Effector CD8-positive, alpha-beta T cell (primary cell): ENCODE measurements at regions not wholly inside any gene's neighbourhood (a gene's known extent, or its start where the extent isn't known, plus 50 kb on each side); places are given as distances from the start of the nearest gene placed in this dataset.

Source experiments
- DNase-seq: peaks from one replicate; lab custom pipeline; 2025; lab: John Stamatoyannopoulos, UW

DNA sequence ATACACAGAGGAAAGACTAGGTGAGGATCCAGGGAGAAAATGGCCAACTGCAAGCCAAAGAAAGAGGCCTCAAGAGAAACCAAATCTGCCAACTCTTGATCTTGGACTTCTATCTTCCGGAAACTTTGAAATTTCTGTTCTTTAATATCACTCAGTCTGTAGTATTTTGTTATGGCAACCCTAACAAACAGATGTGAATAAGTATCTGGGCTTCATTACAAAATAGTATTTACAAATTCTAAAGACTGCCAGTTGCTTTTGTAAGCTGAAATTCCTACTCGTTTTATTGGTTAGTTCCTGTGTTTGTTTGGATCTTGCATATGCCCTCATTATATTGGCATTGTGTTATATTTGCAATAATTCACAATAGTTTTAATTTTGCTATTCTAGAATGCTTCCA, 143.2 kb upstream of the USP15 start:
- no peak for DNase-seq

DNA sequence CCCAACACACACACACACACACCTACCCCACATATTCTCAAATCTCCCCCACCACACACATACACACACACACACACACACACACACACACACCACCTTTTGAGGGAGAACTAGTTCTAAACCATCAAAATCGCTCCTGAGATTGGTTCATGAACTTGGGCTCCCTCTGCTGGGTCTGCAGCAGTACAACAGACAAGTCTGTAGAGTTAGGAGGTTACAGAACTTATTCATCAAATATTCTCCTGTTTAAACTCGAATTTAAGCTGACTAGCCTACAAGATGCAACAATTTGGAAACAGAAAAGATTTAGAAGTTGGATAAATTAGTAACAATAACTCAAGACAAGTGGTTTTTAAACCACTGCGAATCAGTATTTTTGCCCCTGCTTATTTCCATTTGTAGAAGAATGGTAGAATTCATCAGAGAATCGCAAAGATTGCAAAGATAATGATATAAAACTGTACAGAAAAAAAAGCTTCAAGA, 136.4 kb upstream of the USP15 start:
- DNase-seq, result no peak

DNA sequence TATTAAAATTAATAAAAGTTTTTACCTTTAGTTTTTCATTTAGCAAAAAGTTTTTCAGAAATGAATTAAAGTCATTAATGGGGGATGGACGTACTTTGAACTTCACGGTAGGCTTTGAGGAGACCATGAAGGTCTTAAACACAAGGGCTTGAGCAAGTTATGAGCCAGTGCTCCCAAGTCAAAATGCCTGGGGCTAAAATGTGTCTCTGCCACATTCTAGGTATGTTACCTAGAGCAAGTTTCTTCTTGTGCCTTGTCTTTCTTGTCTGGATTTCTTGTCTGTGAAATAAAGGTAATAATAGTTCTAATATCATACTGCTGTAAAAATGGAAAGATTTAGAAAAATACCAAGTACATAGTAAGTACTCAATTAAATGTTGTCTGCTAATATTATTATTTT, 132.7 kb upstream of the USP15 start:
- no peak for DNase-seq

DNA sequence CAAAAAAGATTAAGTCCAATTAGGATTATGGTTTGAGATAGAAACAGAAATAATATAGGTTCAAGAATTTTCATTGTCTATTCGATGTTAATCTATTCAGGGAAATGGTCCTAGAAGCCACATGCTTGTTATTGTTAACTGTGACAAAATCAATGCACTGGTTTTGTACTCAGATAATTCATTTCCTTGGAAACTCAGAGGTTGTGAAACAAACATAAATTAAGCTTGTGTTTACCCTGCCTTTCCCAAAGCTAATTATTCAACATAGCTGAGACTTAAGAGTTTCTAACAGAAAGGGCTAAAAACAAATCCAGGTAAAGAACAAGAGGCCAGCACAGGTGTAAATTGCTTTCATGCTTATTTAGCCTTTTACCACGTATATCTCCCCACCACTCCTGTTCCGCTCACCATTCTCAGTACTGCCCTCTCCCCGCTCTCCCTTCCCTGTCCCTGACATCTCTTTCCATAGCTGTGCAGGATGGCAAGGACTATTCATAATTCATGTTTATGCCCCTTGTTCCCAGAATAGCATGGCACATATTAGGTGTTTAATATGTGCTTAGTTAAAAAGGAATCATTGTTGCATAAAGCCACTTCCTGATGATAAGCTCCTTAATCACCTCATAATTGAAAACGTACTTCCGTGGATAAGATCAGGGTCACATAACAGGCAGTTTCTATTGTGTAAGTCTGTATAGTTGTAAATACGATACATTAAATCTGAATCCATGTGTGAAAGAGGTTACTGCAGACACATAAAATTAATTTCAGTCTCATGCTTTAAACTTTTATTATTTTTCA, 131.8 kb upstream of the USP15 start:
- no peak for DNase-seq

DNA sequence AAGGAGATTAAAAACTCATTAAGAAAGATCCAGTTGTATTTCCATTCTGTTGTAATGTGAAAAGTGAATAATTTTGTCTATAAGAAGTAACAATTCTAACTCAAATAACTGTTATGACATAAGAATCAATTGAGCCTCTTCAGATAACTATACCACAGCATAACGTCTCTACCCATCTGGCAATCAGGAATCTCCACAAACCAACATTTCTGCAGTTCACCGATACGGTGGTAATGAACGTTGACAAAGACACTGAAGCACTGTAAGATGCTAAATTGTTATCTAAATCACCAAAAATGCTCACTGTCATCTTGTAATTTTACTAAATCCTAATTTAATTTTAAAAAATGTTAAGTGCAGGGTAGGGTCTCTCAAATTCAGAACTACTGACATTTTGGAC, 130.9 kb upstream of the USP15 start:
- DNase-seq, result no peak

DNA sequence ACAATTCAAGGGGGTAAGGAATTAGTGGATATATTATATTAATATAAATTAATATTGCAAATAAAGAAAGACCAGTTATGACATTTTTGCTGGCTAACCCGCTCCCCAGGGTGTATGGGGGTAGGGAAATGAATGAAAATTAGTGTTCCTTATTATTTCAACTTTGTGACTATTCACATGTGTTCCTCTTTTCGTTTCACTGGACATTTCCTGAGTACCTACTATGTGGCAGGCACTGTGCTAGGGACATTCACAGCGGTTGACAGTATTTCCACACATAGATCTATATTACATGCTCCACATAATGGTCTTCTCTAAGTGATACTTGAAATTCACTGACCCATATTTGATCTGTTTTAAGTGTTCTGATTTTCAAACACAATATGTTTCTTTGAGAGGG, 129.8 kb upstream of the USP15 start:
- DNase-seq, result no peak

DNA sequence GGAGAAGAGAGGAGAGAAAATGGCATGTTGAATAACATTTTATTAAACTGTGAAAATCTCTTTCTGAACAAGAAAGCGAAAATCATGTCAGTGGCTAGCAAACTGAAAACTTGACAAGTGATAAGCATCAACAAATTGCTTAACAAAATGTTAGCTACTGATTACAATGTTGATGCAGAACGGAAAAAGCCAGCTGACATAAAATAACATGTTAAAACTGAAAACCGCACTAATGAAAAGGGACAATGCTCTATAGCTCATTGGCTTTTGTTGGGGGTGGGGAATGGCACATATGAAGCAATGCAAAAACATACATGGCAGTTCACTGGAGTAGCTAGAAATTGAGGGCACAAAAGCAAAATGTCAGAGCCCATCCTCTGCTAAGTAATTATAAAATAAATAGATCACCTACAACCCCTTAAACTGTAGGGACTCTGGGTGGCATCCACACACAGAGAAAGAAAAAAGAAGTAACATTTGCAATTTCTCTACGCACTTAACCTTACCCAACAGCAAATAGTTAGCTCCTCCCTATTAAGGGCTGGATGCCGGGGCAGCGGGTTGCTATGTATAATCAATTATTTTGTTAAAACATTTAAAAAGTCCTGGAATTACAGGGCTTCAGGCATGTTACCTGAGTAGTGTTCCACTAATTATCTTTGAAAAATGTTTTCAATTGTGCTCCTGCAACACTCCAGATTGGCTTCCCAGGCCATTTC, 129.2 kb upstream of the USP15 start:
- no peak for DNase-seq

DNA sequence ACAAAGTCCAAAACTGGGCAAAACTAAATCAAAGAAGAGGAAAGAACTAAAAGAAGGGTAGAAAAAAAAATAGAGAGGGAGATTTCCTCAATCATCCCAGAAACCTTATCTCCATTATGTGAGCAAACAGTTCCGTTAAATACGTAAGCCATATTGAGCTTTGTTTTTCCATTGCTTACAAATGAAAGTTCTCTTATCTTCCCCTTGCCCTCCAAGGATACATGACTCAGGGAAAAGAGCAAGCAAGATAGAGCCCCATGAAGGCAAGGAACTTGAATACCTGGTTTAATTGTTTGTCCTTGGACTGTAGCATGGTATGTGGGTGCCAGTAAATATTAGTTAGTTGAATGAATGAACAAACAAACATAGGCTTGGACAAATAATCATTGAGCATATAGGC, 126.8 kb upstream of the USP15 start:
- DNase-seq, result no peak

DNA sequence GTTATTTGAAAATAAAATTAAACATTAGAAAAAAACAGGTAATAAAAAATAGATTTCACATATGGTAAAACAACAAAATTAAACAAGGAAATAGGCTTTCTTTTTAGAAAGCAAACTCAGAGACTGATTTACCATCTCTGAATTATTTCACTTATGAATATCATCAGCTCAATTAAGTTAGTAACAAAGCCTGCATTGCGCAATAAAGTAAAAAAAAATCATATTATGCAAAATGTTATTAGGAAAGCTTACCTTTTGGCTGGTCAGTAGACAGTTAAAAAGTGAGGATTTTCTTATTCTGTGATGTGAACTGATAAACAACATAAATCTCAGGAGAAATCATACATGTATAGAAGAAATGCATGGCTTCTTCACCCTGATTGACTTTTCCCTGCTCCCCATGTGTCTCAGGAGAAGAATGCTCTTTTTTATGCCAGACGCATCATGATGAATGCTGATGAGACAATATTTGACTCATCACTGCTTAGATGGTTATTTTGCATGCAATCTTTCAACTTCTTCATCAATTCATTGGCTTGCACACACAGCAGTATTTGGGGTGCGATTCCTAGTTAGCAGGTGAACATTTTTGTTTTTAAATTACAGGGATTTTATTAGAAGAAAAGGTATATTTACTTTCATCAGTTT, 124.5 kb upstream of the USP15 start:
- DNase-seq, result no peak

DNA sequence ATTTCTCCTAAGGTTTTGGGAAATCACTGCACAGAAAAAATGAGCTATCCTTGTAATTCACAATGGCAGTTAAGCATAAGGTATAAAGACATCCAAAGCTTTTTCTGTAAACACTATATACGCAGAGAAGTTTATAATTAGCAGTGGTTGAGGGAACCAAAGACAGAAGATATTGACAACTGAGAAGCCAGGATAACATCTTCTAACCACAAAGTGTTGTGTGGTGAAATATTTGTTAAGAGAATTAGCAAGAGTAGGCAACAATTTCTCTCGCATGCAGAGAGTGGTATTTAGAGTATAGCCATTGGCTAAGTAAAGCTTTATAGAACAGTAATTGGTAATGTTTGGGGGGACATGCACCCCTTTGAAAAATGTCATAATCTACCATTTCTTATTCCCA, 123.7 kb upstream of the USP15 start:
- DNase-seq, result no peak

DNA sequence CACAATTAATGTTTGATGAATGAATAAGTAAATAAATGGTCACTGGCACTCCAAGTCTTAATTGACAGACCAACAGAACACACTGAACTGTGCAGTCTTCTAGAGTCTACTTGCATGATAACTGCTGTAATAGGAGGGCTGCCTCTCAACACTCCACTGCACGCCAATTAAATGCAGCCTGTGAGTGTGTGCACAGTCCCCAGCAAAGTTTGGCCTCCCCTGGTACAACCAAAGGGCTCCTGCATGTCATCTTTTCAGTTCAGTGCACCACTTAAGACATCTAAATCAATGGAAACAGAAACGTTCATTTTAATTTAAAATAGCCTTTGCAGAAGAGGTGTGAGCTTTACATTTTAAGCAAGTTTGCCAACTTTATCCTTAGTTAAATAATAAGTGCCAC, 121.7 kb upstream of the USP15 start:
- DNase-seq, result no peak

DNA sequence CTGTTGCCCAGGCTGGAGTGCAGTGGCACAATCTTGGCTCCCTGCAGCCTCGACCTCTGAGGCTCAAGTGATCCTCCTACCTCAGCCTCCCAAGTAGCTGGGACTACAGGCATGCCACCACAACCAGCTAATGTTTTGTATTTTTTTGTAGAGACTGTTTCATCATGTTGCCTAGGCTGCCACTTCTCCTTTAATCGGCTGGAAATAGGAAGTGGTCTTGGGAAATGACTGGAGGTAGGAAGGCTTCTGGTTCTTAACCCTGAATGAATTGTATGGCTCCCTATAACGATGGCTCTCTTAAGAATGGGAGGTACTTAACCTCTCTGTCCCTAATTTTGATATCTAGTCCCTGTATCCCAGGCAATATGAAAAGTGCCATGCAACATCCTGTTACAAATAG, 113.9 kb upstream of the USP15 start:
- DNase-seq, result no peak

DNA sequence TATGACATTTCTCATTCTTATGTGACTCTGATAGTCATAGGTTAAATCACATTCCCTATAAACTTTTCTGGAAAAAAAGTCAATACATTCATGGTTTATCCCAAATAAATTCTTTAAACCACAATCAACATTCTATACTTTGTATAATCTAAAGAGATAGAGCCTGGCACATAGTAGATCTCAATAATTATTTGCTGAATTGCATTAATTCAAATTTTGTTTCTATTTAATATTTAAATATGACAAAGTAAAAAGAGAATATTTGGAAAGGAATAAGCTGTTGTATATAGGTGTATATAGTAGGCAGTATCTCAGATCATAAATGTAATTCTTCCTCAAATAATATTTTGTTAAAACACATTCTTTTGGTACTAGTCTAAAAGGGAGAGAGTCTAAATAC, 102.2 kb upstream of the USP15 start:
- no peak for DNase-seq

DNA sequence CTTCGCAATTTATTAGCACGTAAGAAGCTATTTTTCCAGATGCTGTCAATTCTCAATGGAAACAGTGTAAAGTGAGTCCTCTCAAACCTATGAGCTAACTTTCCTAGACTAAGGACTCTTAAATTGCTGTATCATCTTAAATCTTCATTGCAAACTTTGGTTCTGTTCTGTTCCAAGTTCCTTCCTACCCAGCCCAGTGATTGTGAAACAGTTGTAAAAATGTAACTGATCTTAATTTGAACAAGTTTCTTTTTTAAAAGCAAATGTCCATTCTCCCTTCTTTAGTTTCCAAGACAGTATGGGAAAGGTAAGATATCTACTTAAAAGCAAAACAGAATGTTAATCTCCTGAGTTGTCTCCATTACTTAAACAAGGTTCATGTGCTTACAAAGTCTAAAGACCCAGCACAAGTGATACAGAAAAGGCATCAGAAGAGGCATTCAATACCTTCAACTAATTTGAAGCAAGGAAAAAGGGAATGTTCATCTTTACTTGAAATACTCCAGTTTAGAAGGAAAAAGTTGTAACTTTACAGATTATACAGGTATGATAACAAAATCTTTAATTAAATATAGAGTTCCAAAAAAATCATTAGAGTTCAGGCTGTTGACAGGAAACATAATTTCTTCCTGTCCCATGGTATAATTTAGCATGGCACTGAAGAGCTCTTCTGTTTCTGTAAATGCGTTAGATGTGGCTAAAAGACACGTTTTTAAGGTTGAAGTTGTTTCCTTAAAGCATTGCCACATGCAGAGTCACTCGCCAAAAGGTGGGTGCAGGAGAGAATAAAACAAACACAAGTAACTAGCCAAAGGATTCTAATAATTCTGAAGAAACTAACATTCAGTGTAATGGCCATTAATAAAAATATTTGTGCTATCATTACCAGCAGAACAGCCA, 101.5 kb upstream of the USP15 start:
- no peak for DNase-seq

DNA sequence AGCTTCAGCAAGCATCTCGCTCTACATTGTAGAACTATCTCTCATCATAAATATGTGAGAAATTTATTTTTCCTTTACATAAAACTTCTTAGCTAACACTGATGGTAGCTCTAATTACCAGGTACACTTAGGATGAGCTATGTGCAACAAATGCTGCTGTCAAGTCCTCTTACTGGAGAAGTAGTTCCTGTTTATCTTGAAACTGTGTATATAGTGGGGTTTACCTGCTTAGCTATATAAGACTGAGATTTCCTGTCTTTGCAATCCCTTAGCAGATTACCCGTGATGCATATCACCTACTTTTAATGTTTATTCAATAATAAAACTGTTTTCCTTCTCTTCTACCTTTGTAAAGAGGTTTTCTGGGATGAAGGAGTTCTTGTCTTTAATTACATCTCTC, 98.0 kb upstream of the USP15 start:
- DNase-seq, result no peak

DNA sequence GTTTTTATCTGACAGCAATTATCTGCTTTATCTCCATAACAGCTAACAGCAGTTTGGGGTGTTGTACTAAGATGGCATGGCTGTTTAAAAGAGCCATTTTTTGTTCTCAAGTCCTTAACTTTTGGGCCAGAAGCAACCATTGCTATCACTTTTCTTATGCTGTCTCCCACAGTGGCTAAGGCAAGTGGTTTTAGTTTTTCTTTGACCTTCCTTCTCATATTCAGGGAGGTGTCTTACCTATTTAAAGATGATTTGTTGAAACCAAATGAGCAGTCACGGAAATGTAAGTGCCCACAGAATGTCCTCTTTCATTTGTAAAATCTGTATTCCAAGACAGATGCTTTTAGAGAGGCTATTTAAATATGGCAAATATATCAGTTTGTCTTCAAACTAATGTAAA, 96.8 kb upstream of the USP15 start:
- DNase-seq, result no peak

DNA sequence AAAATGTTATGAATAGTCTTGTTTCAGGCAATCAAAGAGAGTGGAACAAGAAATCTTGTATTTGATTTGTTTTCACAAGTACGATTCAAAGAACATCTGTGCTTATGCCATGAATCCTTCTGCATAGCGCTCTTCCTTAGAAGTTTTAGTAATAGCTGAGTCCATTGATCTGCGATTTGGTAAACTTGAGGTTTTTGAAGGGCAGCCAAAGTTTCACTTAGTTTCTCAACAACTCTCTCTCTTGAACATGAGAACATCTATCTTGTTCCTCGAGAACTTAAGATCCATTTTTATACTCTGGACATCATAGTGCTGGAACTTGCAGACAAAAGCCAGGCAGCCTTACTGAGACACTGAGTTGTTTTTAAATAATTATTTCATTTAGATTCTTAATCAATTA, 96.2 kb upstream of the USP15 start:
- no peak for DNase-seq

DNA sequence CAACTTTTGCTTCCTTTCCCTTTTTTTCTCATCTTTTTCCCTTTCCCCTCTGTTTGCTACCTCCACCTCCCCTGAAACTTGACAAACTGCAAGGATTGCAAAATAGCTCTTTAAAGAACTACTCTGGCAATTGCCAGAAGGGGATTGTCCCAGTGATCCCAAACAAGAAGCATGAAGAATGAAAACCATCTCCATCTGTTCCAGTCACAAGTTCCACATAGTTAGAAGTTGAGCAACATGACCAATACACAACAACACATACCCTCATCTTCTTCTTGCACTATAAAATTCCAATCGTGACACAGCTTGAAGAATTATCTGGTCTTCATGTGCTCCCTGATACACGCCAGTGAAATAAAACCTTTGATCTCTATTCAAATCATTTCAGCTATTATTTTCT, 93.7 kb upstream of the USP15 start:
- no peak for DNase-seq

DNA sequence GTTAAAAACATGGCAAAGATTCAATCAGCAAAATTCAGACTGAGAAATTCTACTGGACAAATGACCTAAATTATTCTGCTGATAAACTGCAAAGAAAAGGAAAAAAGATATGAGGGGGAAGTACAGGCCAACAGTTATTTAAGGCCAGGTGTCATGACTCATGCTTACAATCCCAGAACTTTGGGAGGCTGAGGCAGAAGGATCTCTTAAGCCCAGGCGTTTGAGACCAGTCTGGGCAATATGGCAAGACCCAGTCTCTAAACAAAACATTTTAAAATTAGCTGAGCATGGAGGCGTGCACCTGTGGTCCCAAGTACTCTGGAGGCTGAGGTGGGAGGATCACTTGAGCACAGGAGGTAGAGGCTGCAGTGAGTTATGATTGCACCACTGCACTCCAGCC, 91.8 kb upstream of the USP15 start:
- DNase-seq, result no peak

DNA sequence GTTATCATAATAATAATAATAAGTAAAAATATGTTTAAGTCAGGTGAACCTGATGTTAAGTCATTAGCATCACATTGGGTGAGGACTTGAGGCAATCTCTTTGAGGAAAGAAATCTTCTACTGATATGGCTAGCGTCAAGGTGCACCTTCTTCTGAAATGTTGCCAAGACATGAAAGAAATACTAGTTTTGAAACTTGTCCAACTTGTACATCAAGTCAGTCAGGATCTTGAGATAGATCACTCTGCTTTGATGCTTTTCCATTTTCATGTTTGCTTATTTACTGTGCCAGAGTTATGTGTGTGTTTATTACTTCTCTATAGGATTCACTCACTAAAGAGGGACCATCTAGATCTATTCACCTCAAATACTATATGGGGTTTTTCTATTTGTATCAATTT, 90.0 kb upstream of the USP15 start:
- DNase-seq, result no peak

DNA sequence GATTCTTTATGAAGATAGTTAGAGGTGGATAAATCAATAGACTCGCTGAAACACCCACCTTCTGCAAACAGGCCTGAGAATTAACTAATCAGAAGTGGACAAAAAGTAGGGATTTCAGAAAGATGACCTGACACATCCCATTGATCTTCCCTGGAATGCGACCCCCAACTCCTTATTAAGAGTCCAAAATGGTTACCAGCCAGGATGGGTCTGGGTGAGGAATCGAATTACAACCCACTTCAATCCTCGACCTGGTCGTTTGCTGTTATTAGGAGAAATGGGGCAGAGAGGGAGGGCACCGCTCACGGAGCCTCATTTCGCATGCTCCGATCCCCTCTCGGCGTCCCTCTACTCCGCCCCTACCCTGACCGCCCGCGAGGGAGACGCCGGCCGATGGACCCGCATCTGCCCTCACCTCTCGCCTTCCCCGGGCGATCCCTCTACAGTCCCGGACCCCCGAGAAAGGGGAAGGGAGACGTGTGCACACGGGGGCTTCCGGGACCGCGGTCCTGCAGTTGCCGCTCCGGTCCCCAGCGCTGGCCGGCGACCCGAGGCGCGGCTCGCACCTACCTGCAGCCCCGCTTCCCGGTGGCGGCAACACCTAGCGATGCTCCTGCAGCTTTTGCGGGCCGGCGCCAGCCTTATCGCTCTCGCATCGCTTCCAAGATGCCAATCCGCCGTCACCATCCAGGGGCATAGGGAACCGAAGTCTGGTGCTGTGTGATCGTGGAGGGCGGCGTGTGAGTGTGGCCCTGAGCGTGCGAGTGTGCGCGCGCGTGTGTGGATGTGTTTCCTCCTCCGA, 69.3 kb upstream of the USP15 start:
- DNase-seq, result no peak
